ENCODE measurements at regions not wholly inside any gene's neighbourhood (a gene's known extent, or its start where the extent isn't known, plus 50 kb on each side); places are given as distances from the start of the nearest gene placed in this dataset.

GRCh38 chr17:5819921-5820685 is 235.8 kb upstream of the NLRP1 start:
- no peak for TF ChIP-seq POLR2A (IDR thresholded peaks at IDR 0.05)
- TF ChIP-seq CTCF (IDR thresholded peaks at IDR 0.05) = no peak
- TF ChIP-seq POLR2AphosphoS5 (IDR thresholded peaks at IDR 0.05; ENCODE audit: insufficient read depth in 1 of 2, low read depth in 1 of 2) = no peak
